GM18873 (cell line): ENCODE measurements at regions not wholly inside any gene's neighbourhood (a gene's known extent, or its start where the extent isn't known, plus 50 kb on each side); places are given as distances from the start of the nearest gene placed in this dataset.

ENCODE experiments used
- ATAC-seq: cut with Tn5 transposase; IDR thresholded peaks from one replicate; pipeline ENCODE4 v1.9.1; 2021; ENCODE audit warnings: mild to moderate bottlenecking, moderate library complexity, moderate number of reproducible peaks; ENCODE audit not compliant: unreplicated experiment, low FRiP score

DNA sequence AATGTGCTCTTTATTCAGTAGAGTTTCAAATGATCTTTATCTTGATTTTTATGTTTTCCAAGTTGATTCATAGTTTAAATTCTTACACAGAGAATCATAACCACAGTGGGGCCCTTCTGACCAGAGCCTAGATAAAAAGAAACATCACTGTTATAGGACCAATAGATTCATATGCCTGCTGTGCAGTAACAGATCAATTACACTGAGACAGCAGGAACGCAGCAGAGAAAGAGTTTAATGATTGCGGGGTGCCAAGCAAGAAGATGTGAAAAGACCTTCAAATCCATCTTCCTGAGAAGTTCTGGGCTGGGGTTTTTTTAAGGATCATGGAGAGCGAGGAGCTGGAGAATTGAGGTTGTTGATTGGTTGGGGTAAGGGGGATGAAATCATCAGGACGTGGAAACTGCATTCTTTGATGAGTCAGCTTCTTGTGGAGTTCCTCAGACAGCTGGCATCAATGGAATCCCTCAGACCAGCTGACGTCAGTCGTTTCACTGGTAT lies 346.6 kb downstream of the TBC1D4 start:
- no peak for ATAC-seq

DNA sequence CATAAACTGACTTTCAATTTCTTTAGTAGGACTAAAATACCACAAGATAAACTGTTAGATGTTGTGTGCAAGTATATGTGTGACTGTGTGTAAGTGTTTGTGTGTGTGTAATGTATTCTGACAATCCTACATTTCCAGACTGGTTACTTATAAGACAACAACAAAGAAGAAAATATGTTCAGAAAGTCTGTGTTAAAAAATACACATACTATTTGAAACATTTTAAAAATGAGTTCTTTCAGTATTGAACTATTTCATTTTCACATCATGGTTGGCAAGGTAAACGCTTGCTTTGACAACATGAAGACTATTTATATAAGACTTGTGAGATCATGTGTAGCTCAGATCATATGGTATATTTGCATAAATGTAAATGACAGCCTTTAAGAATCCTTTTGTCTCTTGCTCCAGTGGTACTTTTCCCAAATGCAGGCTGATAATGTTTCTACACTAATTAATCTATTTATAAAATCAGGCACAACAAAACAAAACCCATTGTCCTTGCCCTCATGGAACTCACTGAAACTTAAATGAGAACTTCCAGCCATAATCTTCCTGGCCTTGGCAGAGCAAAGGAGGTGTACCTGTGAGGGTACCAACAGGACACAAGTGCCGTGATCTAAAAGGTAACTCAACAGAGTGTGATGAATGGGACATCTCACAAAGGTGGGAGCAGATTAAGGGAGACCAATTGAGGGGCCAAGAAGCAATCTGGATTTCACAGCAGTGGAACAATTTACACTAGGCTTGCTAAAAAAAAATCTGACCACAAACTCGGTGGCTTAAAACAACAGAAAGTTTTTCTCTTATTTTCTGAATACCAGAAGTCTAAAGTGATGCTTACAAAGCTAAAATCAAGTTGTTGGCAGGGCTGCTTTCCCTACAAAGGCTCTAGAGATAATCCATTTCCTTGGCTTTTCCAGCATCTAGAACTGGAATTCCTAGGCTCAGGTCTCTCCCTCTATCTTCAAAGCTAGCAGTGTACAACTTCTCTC lies 349.0 kb downstream of the TBC1D4 start:
- no peak for ATAC-seq

DNA sequence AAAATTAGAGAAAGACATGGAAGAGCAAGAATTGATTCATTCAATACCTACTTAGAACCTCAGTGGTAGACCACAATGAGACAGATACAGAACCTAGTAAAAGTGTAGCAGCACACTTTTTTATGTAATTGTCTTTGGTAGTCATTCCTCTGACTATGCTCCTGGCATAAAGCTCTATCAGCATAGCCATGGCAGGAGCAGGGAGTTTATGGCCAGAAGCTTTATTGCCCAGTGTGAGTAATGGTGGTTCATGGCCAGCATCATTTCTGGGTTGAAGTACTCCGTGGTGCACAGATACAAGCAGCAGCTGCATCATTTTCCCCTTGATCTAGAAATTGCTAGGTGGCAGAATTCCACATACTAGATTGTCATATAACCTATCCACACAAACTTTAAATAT lies 352.6 kb downstream of the TBC1D4 start:
- no peak for ATAC-seq

DNA sequence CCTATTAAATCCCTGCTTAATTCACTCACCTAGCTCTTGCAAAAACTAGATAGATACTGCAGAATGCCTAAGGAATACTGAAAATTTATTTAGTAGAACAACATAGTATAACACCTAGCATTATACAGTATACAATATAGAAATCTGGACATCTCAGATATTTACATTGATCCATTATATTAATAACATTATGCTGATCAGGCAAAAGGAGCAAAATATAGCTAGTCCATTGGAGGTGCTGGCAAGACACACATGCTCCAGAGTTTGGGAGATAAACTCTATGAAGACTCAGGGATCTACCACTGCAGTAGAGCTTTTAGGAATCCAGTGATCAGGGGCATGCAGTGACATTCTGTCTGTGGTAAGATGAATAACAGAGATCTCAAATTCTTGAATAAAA lies 357.6 kb downstream of the TBC1D4 start:
- ATAC-seq = no peak

DNA sequence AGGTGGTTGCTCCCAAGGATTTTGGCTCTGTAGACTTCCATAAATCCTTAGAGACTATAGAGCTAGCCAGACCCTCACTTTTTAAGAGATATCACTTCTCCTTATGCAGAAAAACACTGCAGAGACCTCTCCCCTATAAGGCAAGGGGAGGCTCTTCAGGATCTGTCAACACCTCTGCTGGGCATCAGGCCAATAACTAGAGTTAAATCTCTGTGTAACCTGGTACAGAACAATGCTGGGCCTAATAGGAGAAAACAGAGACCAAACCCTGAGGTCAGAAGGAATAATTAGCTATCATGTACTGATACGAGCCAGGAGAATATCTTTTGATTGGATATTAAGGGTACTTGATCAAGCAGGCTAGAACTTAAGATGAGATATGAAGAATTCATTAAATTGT lies 358.5 kb downstream of the TBC1D4 start:
- ATAC-seq = no peak

DNA sequence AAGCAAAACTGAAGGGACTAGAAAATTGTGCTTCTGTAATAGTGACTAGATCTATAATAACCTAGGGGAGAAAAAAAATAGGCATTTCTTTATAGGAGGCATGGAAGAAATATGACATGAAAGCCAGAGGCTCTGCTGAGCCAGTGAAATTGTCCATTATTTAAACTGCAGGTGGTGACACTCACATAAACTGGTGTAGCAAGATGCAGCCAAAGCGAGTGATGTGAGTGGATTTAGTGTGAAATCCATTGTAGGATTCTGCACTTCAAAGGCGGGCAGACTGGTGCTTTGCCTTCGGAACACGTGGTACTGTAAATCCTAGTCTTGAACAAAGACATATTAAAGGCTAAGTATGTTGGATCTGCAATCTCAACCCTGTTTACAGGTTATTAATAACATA lies 361.9 kb downstream of the TBC1D4 start:
- ATAC-seq = no peak

DNA sequence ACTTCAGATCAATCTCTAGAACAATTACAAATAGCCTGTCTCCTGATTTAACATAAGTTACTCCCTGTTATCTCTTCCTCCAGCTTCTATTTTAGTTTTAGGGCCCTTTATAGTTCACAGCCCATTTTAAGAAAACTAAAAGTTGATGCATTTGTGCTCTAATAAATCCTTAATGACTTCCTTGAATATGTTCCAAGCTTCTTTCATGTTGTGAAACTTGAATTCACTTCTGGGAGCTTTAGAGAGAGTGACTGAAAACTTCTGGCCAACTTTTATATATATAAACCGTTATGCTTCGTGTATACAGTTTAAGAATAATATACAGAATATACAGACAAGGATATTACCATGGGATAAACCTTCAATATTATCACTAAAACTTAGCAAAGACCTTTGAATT lies 366.8 kb downstream of the TBC1D4 start:
- no peak for ATAC-seq

DNA sequence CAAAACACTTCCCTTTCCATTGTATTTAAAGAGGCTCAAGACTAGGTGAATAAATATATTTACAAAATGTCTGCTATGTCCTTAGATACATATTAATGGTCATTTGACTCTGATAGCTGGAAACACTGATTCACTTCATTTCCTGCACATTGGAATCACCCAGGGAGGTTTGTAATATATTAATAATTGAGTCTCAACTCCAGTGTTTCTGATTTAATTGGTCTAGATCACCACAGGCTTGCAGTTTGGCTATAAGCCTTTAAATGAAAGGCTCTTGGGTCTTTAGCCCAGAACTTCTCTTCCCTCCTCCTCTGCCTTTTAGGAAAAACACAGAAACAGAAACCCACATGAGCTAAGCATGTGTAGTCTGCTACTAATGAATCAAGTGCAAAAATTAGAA lies 378.0 kb downstream of the TBC1D4 start:
- no peak for ATAC-seq

DNA sequence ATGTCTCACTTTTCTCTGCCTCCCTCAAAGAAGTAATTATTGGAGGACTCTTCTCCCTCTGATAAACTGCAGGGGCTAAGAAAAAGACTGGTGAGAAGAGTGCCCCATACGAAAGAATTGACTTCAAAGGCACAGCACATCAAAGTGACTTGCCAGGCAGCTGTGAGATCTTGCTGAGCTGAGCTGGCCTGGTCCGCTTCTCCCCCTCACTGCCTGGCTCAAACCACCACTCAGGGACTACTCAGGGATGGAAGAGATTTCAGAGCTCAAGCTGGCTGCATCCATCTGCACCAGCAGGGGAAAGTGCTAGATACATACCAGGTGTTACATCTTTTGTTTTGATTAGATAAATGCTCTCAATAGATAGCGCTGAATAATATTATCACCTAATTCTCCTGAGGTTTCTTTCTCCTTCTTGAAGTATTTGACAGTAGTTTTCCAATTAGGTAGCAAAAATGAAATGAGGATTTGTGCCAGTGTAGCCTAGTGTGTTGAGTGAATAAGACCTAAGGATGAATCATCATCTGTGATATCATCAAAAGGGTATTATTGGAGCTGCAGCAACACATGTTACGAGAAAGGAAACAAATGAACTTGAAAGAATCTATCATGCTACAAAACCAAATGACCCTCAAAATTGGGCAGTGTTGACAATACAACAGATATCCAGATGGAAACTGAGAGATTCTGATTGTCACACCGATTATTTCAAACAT lies 379.8 kb downstream of the TBC1D4 start:
- ATAC-seq = no peak

DNA sequence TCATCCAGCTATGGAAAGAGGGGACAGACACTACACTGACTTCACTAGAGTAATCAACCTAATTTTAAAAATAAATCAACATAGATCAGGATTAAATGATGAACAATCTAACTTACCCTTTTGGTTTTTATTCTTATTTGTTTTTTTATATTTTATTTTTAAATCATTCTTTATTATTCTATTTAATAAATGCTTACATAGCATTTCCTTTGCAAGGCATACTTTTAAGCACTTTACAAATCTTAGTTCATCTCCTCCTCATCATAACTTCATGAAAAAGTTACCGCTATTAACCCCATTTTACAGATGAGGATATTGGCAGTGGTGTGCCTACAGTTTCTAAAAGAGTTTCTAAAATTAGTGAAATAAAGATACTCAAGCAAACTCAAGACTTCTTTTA lies 380.6 kb downstream of the TBC1D4 start:
- no peak for ATAC-seq

DNA sequence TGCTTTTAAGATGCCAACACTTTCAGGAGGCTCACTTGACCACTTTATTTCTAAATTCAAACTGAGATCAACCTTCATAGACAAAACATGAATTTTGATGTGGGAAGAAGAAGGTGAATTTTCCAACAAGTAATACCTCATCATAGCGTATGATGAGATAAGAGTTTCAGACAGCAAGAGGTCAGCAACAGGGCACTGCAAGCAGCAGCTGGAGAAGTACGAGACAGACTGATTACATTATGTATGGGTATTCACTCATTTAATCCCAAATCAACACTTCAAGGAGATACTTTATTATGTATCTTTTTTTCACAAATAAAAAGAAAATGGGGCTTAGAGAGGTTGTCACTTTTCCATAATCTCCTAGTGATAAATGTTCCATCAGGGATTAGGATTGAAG lies 389.8 kb downstream of the TBC1D4 start:
- no peak for ATAC-seq

DNA sequence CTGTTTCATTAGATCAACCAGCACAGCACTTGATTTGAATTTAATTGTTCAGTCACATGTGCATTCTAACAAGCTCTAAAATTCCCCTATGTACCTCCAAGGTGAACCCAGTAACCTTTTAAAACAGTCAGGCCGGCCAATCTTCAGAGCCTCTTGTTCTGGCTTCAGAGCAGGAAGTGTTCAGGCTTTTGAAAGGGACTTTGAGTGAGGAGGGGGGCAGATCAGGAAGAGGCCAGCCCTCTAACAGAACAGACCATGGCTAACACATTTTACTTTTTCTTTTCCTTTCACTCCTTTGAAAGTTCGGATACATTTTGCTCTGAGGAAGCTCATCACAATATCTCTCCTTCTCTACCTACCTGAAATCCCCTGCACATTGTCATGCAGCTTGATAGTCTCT lies 390.3 kb downstream of the TBC1D4 start:
- no peak for ATAC-seq

DNA sequence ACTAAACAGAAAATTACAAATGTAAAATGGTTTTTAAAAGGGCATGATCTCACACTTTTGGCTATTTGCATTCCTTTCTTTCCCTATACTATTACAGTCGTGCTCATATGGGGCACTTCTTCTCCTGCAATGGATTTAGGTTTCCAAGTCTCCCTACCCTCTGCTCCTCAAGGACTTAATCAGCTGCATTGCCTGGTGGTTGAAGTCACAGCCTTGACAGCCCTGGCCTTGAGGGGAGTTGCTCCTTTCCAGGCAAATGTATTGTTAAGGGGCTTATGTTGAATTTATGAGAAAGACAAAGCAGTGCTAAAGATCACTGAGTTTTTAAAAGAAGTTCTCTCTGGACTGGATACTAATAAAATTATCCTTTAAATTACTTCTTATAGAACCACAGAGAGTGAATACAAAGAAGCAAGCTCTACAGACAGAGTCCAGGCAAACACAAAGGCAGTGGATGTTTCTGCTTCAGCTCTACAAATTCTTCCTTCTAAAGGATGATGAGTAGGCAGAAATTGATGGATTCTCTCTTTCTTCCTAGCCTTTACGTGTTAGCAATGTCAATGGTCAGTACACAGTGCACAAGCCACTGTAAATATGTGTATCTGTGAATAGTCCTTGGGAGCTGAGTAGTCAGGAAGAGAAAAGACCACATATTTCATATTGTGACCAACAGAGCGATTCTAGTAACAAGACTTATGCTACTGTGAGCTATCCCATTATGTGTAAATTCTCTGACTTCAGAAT lies 390.9 kb downstream of the TBC1D4 start:
- no peak for ATAC-seq

DNA sequence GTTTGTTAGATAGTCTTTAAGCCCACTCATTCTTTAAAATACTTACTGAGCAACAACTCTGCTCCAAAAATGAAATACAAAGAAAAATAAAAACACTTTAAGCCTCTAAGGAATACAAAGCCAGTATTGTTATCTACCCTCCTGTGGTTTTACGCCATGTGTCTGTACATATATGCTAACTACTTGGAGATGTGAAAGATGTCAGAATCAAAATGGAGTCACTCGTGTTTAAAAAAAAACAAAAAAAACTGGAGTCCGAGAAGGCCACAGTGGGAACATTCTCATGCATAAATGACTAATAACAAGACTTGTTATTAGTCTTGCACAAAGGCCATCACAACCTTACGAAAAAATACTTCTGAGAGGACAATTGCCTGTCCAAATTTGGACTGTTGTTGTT lies 393.1 kb downstream of the TBC1D4 start:
- no peak for ATAC-seq

DNA sequence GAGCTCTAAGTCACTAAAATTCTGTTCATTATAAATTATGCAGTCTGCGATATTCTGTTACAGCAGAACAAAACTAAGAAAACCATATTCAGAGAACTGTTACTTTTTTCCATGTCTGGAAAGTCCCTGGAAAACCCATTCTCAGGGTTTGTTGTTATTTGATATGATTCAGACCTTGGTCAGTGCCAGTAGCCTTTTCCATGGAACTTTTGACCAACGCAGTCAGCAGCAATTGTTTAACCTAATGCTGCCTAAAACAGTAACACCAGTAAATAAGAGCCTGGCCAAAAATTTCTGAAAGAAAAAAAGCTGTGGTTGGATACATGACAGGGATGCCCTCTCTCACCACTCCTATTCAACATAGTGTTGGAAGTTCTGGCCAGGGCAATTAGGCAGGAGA lies 402.7 kb downstream of the TBC1D4 start:
- ATAC-seq = no peak

DNA sequence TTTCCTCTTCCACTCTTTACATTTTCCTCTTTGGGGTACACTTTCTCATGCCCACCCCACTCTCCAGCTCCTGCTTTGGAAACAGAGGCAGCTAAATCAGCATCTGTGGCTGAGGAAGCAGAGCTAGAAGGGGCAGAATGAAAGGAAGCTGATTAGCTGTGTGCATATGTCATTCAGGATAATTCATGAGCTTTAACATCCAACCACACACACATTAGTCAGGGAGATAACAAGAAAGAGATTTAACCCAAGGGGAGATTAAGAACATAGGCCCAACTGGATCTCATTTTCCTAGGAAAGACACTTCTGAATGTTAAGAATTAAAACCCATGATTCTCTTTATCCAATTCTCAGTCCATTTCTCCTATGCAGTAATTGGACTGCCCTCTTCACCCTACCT lies 405.5 kb downstream of the TBC1D4 start:
- ATAC-seq = no peak

DNA sequence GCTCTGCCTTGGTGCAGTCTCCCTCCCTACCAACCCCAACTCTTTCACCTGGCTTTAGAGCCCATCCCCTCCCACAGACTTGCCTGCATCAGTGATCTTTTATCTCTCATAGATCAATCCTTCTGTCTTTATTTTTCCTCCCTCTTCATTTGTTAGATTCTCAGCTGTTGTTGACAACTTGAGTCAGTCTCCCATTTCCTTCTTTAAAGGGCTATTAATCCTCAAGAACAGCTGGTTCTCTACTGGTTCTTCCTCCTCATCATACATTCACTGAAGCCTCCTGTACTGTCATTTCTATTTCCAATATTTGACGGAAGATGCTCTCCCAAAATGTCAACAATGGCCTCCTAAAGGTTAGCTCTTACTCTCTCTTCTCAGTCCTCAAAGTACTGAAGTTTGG lies 408.2 kb downstream of the TBC1D4 start:
- no peak for ATAC-seq

DNA sequence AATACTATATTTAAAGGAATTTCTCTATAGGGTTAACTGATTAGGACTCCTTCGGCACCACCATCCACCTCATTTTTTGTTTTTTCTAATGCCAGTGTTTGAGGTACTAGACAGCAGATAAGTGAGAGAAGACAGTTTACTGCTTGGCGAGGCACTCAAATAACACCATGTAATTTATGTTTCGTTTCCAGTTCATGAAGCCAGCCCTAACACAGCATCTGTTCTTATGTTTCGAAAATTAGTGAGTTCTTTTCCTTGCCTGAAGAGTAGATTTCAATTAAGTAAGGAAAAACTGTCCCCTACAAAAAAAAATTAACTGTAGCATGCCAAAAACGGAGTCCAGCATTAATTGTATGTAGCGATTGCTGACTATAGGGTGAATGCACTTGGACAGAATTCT lies 409.1 kb downstream of the TBC1D4 start:
- no peak for ATAC-seq

DNA sequence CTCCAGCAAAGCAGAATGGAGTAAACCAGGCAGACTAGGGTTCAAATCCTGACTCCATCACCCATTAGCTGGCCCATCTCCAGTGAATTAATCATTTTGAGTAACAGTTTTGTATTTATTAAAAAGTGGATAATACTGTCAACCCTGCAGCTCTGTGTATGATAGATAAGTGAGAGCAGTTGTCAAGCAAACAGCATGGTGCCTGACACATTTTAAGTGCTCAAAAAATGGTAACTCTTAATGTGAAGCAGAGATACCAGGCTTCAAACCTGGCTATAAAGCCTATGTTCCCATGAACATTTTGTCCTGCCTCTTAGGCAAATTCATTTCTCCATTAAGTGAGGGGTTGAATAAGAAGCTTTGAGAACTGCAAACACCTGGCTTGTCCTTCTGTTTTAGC lies 409.6 kb downstream of the TBC1D4 start:
- no peak for ATAC-seq

DNA sequence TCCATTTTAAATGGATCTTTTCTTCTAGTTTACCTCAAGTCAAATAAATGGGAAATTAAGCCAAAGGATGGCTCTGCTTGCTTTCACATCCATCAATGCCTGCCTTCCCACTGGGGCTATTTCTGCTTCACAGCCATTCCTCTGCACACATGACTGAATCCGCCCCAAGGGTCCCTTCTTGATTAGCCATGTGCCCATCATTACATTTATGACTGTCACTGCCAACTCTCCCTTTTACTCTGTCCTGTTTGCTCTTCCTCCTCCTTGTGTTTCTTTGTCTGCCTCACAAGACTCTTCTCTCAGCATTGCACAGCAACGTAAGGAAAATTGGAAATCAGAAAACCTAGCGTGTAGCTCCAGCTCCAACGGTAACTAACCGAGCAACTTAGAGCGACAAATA lies 410.2 kb downstream of the TBC1D4 start:
- no peak for ATAC-seq

DNA sequence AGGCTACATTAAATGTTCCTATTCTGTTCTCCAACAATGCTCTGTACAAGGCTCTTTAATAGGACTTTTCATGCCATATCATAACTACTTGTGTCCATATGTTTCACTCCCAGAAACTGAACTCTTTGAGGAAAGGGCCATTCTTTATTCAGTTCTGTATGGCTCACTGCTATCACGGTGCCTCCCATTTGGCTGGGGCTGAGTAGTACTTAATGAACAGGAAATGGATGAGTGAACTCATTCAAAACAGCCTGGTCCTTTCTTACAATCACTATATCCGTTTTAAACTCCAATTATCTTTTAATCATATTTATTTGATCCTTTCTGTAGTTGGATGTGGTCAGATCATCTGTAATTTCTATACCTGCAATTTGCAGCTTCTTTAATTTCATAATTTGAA lies 410.6 kb downstream of the TBC1D4 start:
- no peak for ATAC-seq
